A673 (cell line): ENCODE measurements at regions not wholly inside any gene's neighbourhood (a gene's known extent, or its start where the extent isn't known, plus 50 kb on each side); places are given as distances from the start of the nearest gene placed in this dataset.

Experiments used
- EZH2 ChIP-seq: fragments of 200-600 bp; sonication (generic); IDR thresholded peaks from 2 replicates; pipeline ENCODE4 v1.6.1; 2017; ENCODE audit warnings: borderline replicate concordance, low read depth, mild to moderate bottlenecking, mixed read lengths, antibody characterized with exemption, low read length; ENCODE audit not compliant: poor library complexity, severe bottlenecking
- TF ChIP-seq, protein P1 (sequence below): fragments of 300-800, 200-600 bp; sonication (generic); conservative IDR thresholded peaks from 2 replicates; pipeline ENCODE4 v1.5.1; 2017; ENCODE audit warnings: low read depth, mild to moderate bottlenecking, antibody characterized with exemption, low read length, moderate library complexity, mixed read lengths

DNA sequence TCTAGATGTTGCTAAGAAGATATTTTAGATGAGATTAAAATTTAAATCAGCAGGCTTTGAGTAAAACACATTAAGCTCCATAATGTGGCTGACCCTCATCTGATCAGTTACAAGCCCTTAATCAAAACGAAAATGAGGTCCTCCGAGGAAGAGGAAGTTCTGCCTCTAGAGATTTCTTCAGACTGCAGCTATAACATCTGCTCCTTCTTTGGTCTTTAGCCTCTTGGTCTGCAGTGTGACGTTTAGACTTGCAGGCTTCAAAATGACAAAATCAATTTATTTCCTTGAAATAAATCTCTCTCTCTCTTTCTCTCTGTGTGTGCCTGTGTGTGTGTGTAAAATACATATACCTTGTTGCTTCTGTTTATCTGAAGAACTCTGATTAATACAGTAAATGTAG is 1429.8 kb upstream of the CDH9 start:
- TF ChIP-seq, protein P1, sequence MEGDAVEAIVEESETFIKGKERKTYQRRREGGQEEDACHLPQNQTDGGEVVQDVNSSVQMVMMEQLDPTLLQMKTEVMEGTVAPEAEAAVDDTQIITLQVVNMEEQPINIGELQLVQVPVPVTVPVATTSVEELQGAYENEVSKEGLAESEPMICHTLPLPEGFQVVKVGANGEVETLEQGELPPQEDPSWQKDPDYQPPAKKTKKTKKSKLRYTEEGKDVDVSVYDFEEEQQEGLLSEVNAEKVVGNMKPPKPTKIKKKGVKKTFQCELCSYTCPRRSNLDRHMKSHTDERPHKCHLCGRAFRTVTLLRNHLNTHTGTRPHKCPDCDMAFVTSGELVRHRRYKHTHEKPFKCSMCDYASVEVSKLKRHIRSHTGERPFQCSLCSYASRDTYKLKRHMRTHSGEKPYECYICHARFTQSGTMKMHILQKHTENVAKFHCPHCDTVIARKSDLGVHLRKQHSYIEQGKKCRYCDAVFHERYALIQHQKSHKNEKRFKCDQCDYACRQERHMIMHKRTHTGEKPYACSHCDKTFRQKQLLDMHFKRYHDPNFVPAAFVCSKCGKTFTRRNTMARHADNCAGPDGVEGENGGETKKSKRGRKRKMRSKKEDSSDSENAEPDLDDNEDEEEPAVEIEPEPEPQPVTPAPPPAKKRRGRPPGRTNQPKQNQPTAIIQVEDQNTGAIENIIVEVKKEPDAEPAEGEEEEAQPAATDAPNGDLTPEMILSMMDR: no peak
- TF ChIP-seq EZH2: no peak
